ENCODE measurements at regions not wholly inside any gene's neighbourhood (a gene's known extent, or its start where the extent isn't known, plus 50 kb on each side); places are given as distances from the start of the nearest gene placed in this dataset.

DNA sequence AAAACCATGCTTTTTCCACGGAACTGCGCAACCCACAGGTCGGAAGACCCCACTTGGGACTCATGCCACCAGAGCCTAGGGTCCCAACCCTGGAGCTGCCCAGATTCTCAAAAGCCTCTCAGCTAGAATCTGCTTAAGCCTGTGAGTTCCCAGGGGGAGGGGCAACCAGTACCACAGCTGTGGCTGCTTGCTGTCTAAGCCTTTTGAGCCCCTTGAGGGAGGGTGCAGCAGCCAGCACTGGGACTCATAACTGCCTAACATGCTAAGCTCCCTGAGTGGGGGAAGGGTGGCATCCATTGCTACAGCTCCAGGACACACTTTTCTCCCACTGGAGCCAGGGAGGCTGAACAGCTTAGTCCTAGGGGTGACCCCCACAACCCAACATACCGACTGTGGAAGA, 485.6 kb upstream of the GRM3 start:
- DNase-seq (ENCODE audit: low read depth), result no peak
- TF ChIP-seq, protein P1, sequence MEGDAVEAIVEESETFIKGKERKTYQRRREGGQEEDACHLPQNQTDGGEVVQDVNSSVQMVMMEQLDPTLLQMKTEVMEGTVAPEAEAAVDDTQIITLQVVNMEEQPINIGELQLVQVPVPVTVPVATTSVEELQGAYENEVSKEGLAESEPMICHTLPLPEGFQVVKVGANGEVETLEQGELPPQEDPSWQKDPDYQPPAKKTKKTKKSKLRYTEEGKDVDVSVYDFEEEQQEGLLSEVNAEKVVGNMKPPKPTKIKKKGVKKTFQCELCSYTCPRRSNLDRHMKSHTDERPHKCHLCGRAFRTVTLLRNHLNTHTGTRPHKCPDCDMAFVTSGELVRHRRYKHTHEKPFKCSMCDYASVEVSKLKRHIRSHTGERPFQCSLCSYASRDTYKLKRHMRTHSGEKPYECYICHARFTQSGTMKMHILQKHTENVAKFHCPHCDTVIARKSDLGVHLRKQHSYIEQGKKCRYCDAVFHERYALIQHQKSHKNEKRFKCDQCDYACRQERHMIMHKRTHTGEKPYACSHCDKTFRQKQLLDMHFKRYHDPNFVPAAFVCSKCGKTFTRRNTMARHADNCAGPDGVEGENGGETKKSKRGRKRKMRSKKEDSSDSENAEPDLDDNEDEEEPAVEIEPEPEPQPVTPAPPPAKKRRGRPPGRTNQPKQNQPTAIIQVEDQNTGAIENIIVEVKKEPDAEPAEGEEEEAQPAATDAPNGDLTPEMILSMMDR (IDR thresholded peaks at IDR 0.05; ENCODE audit: control insufficient read depth, insufficient read depth, low read depth, low read length, missing control alignments), result no peak
- H3K4me3 ChIP-seq (ENCODE audit: control insufficient read depth, low read depth, low read length), result no peak overlapping the region

DNA sequence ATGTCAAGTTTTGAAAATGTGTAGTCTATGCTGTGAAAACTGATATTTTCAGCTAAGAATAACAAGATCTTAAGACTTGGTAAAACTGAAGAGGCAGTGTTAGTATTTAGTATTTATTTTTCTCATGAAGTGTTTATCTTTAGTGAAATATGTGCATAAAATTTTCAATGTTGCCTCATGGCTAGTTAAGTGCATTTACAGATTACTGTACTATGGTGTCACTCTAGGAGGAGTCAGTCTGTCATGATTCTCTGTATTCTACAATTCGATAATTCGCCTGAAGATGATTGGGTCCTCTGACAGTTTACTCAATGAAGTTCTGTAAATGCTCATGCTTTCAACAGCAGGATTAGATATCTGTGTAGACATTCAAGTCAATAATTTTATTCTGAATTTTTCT, 488.1 kb upstream of the GRM3 start:
- TF ChIP-seq, protein P1 (IDR thresholded peaks at IDR 0.05; ENCODE audit: control insufficient read depth, insufficient read depth, low read depth, low read length, missing control alignments), result no peak
- DNase-seq (ENCODE audit: low read depth), result no peak
- H3K4me3 ChIP-seq (ENCODE audit: control insufficient read depth, low read depth, low read length), result no peak overlapping the region

DNA sequence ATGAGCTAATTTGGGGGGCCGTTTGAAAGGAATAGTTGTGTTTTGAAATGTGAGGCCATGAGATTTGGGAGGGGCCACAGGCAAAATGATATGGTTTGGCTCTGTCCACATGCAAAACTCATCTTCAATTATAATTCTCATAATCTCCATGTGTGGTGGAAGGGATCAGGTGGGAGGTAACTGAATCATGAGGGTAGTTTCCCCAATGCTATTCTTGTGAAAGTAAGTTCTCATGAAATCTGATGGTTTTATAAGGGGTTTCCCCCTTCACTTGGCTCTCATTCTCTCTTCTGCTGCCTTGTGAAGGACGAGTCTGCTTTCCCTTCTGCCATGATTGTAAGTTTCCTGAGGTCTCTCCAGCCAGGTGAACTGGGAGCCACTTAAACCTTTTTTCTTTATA, 490.8 kb upstream of the GRM3 start:
- no peak overlapping the region for H3K4me3 ChIP-seq (ENCODE audit: control insufficient read depth, low read depth, low read length)
- TF ChIP-seq, protein P1 (IDR thresholded peaks at IDR 0.05; ENCODE audit: control insufficient read depth, insufficient read depth, low read depth, low read length, missing control alignments), result no peak
- no peak for DNase-seq (ENCODE audit: low read depth)

DNA sequence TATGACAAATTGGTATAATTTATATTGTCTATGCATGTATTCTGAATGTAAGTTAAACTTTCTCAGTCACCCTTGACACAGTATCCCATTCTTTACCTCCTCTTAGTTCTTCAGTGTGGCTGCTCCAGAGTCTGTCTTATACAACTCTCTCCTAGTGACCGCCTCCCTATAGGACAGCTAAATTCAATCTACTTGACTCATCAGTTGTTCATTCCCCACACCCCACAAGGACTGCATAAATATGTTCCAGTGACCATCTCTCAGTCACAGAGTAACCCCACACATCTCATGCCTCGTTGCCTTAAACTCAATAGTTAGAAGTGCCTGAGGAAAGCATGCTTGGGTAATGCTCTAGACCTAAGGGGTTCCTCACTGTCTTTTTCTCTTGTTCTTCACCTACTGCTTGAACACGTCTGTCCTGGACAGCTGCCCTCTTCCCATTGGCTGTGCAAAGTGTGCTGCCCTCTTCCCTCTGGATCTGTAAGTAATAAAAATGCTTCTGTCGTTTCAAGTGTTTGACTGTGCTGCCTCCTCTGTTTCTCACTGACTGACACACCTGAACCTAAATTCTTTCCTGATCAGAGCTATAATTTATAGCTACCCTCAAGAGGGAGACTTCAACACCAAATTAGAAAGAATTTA, 494.6 kb upstream of the GRM3 start:
- TF ChIP-seq, protein P1 (IDR thresholded peaks at IDR 0.05; ENCODE audit: control insufficient read depth, insufficient read depth, low read depth, low read length, missing control alignments), result no peak
- DNase-seq (ENCODE audit: low read depth), result no peak
- no peak overlapping the region for H3K4me3 ChIP-seq (ENCODE audit: control insufficient read depth, low read depth, low read length)

DNA sequence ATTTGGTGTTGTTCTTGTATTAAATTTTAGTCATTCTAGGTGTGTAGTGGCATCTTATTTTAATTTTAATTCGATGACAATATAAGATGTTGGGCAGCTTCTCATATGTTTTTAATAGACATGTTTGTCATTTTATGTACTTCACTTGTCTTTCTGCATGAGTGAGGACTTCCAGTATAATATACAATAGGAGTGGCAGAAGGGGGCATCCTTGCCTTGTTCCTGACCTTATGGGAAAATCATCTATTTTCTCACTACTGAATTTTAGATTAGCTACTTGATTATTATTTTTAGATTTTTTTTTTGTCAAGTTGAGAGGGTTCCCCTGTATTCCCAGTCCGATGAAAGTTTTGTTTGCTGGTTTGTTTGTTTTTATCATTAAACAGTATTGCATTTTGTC, 495.2 kb upstream of the GRM3 start:
- DNase-seq (ENCODE audit: low read depth), result no peak
- H3K4me3 ChIP-seq (ENCODE audit: control insufficient read depth, low read depth, low read length), result no peak overlapping the region
- TF ChIP-seq, protein P1 (IDR thresholded peaks at IDR 0.05; ENCODE audit: control insufficient read depth, insufficient read depth, low read depth, low read length, missing control alignments), result no peak

DNA sequence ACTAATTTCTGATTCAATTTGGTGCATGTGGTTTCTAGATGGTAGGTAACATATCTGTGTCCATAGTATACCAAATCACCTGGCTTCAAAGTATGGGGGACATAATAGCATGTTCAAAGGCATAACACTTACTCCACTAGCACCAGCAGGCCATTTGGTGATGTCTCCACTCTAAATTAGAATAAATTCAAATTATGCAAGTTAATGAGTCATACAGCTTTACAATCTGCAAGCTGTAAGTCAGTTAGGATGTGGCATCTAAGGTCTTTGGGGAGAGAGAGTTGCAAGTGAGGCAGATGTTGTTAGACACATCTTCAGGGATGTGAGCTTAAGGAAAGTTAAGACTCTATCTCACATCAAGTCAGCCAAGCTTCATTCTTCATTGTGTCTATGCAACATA, 506.4 kb upstream of the GRM3 start:
- H3K4me3 ChIP-seq (ENCODE audit: control insufficient read depth, low read depth, low read length), result no peak overlapping the region
- TF ChIP-seq, protein P1 (IDR thresholded peaks at IDR 0.05; ENCODE audit: control insufficient read depth, insufficient read depth, low read depth, low read length, missing control alignments), result no peak
- no peak for DNase-seq (ENCODE audit: low read depth)

DNA sequence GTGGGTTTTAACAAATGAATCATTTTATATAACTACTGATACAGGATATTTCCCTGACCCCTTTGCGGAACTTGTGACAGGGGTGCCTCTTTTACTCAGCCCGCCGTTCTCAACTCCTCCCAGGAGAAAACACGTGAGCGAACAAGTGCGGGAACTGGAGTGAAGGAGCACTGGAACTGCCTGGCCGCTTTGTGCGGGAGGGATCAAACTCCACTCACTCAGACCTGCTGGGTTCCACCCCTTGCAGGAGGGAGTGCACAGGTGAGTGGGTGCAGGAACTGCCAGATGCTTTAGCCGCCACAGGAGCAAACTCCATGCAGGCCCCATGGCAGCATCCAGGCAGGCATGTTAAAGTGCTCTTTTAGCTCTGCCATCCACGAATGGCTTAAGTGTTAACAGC, 513.4 kb upstream of the GRM3 start:
- DNase-seq (ENCODE audit: low read depth), result no peak

More for the DNA sequence above, 513.4 kb upstream of the GRM3 start:
- TF ChIP-seq, protein P1 (IDR thresholded peaks at IDR 0.05; ENCODE audit: control insufficient read depth, insufficient read depth, low read depth, low read length, missing control alignments), result no peak
- H3K4me3 ChIP-seq (ENCODE audit: control insufficient read depth, low read depth, low read length), result no peak overlapping the region
